ENCODE measurements at regions not wholly inside any gene's neighbourhood (a gene's known extent, or its start where the extent isn't known, plus 50 kb on each side); places are given as distances from the start of the nearest gene placed in this dataset.

DNA sequence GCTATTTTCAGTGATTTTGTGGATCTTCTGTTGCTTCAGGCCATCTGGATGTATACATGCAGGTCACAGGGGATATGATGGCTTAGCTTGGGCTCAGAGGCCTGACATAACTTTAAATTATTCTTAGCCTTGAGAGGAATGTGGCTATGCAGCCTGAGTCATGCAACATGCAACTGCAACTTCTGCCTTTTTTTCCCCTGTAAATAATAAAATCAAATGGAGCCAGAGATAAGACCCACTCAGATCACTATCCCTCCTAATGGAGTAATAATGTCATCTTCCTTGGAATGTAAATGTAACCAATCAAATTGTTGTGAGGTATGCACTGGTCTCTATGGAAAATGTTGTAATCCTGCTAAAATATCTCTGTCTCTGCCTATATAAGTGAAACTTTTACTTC, 54.9 kb downstream of the MAGEB17 start:
- no peak for DNase-seq

DNA sequence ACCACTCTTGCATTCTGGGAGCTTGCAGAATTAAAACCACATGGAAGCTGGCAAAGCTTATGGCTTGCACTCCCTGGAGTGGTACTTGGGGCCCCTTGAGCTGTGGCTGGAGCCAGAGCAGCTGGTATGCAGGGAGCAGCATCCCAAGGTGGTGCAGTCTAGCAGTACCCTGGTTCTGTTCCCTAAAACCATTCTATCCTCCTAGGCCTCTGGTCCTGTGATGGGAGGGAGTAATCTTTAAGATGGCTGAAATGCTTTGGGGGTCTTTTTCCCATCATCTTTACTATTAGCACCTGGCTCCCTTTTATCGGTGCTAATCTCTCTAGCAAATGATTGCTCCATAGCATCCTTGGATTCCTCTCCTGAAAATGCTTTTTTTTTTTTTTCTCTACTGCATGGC, 56.1 kb downstream of the MAGEB17 start:
- DNase-seq = no peak

DNA sequence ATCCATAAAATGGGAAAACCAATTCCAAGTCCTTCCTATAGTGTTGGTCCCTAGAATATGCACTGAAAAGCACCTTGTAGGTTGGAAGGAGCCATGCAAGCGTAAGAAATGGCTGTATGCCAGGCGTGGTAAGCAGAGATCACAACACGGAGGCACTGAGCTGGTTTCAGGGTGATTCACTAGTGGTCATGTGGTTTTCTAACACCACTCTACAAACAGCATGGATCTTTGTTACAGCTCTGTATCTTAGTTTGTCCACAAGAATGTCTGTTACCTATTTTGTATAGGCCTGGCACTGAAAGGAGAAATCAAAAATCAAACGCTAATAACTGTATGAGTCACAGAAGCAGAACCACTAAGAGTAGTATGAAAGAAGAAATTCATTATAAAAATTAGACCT, 71.9 kb downstream of the MAGEB17 start:
- no peak for DNase-seq

DNA sequence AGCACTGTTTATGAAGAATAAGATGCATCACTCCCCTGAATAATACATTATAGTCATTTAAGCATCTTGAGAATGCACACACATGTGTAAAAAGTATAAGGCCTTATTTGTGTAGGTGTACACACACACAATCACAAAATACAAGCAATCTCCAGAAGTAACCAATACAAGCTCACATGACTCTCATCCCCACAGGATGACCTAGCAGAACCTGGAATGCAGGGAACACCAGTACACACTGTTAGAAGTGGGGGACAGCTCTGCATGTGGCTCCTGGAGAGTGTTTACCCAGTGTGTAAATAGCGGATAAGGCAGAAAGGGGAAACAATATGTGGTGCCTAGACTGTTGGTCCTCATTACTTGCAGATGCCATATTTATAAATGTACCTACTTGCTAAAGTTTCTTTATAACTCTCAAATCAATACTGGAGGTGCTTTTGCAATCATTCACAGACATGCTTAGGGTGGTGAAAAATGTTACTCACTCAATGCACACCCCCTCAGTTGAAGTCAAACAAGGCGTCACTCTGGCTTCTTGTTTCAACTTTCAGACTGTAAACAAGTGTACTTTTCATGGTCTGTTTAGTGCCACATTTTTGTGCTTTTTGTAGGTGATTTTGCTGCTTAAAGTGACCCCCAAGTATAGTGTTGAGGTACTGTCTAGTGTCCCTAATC, 73.1 kb downstream of the MAGEB17 start:
- no peak for DNase-seq

DNA sequence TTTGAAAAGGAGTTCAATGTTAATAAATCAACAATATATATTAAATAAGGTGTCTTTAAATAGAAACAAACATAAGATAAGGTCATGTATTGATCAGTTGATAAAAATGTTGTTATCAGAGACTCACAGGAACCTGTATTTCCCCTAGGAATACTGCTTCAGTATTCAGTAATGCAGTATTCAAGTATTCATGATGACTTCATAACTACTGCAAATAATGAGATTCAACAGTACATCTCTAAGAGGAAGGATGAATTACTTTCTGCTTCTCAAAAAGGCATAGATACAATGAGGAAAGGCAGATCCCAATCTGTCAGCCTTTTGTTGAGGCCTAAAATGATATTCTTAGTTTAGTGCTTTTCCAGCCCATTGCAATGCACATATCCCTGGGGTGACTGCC, 73.7 kb downstream of the MAGEB17 start:
- DNase-seq = no peak

DNA sequence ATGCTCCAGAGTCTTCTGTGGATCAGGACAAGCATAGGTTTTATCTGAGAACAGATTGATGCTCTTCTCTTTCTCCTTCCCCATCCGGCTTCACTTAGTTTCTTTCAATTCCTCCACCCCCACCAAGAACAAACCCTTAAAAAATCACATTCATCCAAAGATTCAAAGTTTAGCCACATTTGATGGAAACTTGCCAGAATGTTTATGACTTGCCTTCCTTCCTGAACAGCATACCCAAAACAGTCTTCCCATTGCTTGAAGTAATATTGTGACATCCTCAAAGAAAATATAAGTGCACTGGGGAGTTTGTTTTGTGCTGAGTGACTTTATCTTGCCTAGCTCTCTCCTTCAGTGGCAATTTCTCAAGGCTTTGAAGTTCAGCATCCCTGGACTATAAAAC, 83.0 kb downstream of the MAGEB17 start:
- DNase-seq = no peak

DNA sequence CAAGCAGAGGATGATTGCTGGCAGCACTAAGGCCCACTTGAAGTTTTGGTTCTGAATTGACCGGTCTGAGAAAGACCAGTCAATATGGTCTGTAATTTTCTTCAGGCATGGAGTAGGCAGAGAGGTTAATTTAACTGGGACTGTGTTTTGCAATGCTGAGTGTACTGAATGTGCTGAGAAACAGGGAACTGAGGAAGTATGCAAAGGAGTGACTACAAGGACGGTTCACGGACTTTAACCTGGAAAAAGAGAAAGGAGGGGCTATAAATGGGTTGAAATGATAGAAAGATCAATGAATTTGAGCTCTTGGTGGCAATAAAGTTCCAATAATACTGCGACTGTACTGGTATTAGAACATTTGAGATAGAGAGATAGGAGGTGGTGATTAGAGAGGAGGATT, 84.5 kb downstream of the MAGEB17 start:
- DNase-seq = no peak

DNA sequence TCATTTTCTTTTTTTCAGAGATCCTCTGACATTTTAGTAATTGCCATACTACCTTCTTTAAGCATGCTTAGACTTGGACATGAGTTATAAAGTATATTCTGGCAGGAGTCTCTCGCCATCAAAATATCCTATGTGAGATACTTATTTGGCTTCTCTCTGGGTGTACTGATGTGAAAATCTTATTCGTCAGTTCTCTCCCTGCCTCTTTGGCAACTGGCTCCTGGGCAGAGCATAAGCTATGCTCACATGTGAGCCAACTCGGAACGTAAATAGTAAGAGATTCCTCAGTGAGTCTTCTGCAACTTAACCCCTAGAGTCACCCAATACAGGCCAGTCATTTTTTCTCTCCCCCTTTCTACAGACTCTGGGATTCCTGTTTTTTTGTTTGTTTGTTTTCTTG, 91.6 kb downstream of the MAGEB17 start:
- DNase-seq = no peak

DNA sequence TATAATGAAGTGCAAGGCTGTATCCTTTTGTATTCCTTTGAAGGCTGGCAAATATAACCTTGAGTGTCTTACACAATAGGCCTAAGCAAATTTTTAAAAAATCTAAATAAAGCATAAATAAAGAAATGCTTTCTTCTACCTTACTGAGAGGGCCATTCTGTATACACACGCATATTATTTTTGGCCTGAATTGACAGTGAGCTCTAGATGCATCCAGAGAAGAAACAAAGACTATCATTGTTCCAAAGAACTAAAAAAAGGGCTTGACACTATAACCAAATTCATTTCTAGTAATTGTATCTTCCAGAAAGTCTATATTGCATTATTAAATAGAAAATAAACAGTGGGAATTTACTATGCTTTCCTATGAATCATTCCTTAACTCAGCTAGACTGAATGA, 100.2 kb downstream of the MAGEB17 start:
- DNase-seq = no peak

DNA sequence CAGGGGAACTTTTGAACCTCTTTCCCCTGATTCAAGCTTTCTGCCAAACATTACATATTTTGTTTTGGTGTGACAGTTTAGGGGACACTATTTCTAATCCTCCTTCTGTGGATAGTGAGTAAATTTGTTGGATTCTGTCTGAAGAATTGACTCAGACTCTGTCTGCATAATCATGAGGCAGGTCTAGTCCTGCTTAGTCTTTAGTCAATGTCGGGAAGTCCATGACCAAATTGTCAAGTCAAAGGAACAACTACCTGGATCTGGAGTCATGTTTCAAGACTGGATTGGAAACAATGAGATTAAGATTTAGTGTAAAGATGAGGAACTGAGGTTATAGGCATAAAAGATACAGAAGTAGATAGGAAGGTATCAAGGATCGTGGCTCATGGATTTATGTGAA, 100.9 kb downstream of the MAGEB17 start:
- DNase-seq = no peak

DNA sequence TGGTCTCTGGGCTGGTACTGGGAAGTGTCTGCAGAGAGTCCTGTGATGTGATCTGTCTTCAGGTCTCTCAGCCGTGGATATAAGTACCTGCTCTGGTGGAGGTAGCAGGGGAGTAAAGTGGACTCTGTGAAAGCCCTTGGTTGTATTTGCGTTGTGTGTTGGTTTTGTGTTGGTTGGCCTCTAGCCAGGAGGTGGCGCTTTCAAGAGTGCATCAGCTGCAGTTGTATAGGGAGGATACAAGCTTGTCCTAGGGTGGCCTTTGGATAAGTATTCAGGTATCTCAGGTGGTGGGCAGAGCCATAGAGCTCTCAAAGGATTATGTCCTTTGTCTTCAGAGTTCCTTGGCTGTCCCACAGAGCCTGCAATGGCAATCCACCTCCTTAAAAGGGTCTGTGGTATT, 111.6 kb downstream of the MAGEB17 start:
- no peak for DNase-seq

DNA sequence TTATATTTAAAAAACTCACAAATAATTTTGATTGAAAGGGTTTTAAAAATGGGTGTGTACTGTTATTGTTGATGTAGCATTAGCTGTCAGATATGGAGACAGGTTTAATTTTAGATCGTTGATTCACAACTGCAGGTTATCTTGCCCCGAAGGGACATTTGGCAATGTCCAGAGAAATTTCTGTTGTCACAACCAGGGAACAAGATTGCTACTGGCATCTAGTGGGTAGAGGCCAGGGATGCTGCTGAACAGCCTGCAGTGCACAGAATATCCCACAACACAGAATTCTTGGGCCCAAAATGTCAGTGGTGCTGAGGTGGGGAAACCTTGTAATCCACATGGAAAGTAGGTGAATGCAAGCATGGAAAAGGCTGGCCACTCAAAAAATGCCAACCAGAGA, 114.9 kb downstream of the MAGEB17 start:
- DNase-seq = no peak

DNA sequence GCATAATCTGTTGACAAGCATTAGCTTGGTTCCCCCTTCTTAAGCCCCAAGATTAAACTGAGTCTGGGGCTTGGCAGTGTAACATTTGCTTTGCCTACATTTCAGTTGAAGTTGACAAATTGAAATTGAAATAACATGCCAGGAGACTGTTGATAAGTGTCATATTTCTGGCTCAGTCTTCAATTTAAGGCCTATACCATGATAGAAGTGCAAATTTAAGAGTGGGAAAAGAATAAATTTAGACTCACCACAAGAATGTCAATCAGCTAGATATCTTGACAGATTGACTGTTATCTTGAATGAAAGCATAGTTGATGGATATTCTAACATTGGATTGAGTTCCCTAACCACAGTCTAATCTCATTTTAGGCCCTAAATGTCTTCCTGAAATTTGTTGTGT, 117.6 kb downstream of the MAGEB17 start:
- DNase-seq = no peak

DNA sequence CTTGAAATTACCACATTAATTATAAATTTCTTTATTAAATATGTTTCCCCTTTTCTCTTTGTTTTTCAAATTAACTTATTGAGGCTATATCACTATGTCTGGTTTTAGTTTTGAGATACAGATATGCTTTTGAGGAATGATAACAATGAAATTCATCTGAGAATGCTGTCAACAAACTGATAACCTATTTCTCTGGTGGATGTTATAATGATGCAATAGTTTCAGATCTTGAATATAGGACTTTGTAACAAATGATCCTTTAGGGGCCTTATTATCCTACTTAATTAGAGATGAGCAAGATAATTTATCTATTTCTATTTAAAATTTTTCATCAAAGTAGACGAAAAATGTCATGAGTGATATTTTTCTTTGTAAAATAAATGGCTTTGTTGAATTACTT, 123.7 kb downstream of the MAGEB17 start:
- no peak for DNase-seq

DNA sequence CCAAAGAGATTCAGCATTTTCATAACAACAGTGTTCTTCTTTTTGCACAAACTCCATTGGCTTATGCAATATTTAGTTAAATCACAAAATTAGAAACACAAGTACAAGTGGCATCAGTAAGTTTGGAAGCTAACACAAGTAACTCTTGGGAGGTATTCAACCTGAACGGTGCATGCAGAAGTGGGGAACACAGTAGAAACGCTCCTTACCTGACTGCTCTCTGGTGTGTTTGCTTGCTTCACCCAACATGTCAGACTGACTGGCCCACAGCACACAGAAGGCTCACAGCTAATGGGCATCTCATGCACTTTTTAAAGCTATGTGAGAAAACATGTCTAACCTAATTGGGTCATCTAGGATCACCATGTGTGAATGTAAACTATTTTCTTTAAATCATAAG, 133.6 kb downstream of the MAGEB17 start:
- DNase-seq = no peak

DNA sequence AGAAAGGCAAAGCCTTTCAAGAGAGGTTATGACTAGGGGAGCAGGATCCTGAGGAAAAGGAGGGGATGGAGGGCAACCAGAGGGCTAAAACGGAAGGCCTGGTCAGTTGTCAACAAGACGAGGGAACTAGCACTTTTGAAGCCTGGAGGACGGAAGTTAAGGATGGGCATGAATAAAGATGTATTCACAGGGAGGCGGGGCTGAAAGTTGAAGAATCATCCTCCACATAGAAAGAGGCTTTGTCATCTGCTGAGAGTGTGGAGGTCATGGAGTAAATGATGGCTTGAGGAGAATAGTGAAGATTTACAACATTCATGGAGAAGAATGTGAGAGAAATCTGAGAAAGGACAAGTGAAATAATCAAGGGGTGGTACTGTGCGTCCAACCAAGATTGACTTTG, 137.5 kb downstream of the MAGEB17 start:
- no peak for DNase-seq

DNA sequence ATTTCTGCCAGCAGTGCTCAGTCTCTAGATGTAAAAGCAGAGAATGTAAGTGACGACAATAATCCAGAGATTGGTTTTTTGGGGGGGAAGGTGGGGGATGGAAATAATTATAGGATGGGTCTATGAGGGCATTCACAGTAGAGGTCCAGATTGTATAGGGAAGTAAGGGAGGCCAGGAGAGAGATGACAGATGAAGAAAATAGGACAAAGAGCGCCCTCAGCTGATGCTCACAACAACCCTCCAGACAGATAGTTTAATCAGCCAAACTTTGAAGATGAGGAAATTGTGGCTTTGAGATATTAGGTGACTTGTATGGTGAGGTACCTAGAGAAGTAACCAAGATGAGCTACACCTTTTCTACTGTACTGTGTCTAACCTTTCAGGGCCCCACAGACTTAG, 137.9 kb downstream of the MAGEB17 start:
- DNase-seq = no peak

DNA sequence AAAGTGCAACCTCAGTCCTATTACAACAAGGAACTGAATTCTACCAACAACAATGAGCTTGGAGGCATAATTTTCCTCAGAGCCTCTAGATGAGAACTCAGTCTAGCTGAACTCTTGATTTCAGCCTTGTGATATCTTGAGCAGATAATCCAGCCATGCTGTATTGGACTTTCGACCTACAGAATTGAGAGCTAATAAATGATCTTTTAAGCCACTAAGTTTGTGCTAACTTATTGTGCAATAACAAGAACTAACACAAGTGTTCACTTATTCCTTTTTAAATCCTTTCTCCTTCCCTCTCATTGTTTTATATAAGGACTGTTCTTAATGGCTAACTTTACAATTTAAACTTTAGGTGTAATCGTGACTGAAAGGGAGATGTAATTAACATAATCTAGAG, 140.7 kb downstream of the MAGEB17 start:
- no peak for DNase-seq

DNA sequence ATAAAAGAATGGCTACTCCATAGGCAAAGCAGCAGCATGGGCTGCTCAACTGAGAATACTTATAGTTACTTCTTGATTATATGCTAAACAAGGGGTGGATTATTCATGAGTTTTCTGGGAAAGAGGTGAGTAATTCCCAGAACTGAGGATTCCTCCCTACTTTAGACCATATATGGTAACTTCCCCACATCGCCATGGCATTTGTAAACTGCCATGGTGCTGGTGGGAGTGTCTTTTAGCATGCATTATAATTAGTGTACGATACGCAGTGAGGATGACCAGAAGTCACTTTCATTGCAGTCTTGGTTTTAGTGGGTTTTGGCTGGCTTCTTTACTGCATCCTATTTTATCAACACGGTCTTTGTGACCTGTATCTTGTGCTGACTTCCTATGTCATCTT, 141.5 kb downstream of the MAGEB17 start:
- DNase-seq = no peak

DNA sequence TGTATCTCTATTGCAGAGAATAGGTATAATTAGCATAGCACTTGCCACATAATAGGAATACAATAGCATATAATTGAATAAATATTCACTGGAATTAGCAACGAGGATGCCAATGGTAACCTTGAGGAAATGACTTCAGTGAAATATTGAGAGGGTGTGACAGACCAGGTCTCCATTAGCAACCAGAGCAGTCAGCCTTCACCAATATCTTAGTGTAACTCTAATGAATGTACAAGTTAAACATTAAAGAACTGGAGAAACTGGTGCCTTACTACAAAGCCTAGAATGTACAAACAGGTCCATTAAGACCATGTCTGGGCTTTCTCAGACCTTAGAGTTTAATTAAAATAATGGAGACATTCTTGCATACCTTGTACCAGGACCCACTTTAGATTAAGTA, 143.0 kb downstream of the MAGEB17 start:
- DNase-seq = no peak

DNA sequence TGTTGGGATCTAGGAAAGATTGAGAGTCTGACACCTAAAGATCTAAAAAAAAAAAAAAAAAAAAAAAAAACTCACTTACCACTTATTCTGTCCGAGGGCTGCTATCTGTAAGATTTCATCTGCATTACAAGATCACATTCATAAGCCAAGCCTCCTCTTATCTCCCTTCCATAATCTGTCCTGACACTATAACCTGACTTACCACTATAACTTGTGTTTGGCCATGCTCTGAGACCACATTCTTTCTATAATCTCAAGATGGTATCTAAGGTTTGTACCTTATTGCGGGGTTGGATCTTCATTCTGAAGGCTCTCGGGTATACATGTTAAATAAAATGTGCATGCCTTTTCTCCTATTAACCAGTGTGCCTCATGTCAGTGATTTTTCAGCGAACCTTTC, 144.4 kb downstream of the MAGEB17 start:
- no peak for DNase-seq

DNA sequence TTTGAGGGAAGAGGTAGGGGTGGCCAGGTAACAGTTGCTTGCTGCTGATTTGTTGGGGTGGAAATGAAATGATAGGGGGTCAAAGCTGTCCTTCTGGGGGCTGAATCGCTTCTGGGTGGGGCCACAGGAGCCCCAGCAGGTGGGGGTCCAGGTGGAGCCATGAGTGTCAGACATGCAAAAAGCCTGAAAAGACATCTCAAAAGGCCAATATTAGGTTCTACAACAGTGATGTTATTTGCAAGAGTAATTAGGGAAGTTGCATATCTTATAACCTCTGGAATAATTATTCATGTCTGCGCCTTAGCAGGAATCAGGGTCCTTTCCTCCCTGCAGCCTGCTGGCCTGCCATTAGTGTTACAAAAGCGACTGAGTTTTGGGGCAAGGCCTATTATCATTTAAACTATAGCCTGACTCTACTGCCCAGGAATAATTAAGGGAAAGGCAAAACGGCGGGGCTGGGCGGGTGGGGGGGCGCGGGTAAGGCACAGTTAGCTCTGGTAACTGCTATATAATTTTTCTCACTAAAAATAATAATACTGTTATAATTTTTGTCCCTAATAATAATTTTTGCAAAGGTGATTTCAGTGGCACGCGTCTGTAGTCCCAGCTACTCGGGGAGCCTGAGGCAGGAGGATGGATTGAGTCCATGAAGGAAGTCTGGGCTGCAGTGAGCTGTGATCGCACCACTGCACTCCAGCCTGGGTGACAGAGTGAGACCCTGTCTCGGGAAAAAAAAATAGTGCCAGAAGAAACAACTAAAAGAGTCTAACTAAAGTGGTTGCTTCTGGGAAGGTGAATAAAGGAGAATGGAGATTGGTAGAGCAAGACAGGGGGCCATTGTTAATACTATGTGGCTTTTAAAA, 145.7 kb downstream of the MAGEB17 start:
- DNase-seq = no peak

DNA sequence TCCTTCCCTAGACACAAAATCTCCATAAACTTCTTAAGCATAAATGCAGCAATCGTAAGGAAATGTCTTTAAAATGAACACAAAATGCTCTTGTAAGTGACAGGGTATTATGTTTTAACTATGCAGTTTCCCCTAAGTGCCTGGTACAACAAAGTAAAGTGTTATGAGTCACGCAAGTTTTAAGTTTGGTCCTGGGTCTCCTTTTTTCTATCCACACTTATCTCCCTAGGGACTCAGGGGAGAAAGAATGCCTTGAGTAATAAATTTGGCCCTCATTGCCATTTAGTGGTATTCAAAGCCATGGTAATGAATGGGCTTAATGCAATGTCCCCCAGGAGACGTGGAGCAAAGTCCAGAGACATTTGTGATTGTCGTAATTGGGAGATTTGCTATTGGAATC, 149.1 kb downstream of the MAGEB17 start:
- DNase-seq = no peak

DNA sequence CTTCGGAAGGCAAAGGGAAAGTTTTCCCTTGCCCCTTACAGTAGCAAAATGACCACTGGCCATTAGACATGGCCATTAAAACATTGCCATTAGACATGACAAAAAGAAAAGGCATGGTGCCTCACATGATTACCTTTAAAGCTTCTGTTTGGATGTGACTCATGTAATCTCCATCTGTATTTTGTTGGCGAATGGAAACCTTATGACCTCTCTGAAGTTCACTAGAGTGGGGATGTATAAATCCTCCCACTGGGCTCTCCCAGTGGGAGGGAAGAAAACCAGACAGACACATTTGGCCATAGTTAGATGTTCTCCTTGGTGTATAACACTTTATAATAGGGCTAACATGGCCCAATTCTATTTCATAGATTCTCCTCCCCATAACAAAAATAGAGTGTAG, 152.6 kb downstream of the MAGEB17 start:
- no peak for DNase-seq

Measured in femur (tissue), 1 donor.